ENCODE measurements at regions not wholly inside any gene's neighbourhood (a gene's known extent, or its start where the extent isn't known, plus 50 kb on each side); places are given as distances from the start of the nearest gene placed in this dataset.

DNA sequence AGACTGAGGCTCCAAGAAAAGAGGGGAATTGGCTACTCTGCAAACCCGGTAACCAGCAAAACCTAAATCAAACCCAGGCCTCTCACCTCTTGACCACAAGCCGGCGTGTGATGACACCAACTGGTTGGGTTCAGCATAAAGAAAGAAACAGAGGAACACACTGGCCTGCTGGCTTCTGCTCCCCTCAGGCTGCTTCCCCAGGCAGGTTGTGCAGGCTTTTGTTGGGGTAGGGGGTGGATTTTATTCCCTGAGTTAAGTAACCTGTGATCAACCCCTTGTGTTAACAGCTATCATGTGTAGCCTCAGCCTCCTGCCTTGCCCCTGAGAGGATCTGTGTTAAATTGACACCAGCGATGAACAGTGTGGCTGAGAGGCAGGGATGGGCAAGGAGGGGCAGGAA, 111.6 kb upstream of the ZBTB40 start:
- no peak for DNase-seq (ENCODE audit: low read depth in 2 of 2)
- TF ChIP-seq, protein P1, sequence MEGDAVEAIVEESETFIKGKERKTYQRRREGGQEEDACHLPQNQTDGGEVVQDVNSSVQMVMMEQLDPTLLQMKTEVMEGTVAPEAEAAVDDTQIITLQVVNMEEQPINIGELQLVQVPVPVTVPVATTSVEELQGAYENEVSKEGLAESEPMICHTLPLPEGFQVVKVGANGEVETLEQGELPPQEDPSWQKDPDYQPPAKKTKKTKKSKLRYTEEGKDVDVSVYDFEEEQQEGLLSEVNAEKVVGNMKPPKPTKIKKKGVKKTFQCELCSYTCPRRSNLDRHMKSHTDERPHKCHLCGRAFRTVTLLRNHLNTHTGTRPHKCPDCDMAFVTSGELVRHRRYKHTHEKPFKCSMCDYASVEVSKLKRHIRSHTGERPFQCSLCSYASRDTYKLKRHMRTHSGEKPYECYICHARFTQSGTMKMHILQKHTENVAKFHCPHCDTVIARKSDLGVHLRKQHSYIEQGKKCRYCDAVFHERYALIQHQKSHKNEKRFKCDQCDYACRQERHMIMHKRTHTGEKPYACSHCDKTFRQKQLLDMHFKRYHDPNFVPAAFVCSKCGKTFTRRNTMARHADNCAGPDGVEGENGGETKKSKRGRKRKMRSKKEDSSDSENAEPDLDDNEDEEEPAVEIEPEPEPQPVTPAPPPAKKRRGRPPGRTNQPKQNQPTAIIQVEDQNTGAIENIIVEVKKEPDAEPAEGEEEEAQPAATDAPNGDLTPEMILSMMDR (IDR thresholded peaks at IDR 0.05; ENCODE audit: low read depth, low read length), result no peak
- H3K4me3 ChIP-seq (replicated peaks in 1 of 2; ENCODE audit: low read depth in 2 of 2, low read length in 2 of 2), result no peak overlapping the region

DNA sequence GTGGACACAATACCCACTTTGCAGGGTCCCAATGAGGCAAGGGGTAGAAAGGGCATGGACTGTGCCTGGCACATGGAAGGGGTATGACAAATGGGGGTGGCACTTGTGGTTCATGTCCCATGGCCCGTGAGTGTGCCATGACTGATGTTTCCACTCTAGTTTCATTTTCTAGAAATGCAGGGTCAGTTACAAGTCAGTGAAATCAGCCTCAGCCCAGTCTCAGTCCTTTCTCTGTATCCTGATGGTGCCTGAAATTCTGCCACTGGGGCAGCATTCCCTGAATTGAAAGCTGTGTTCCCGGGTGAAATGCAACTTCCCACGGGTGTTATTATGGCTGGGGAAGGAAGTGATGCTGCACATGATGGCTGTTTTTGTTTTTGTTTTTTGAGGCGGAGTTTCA, 110.8 kb upstream of the ZBTB40 start:
- TF ChIP-seq, protein P1 (IDR thresholded peaks at IDR 0.05; ENCODE audit: low read depth, low read length), result no peak
- no peak overlapping the region for H3K4me3 ChIP-seq (replicated peaks in 1 of 2; ENCODE audit: low read depth in 2 of 2, low read length in 2 of 2)
- no peak for DNase-seq (ENCODE audit: low read depth in 2 of 2)

DNA sequence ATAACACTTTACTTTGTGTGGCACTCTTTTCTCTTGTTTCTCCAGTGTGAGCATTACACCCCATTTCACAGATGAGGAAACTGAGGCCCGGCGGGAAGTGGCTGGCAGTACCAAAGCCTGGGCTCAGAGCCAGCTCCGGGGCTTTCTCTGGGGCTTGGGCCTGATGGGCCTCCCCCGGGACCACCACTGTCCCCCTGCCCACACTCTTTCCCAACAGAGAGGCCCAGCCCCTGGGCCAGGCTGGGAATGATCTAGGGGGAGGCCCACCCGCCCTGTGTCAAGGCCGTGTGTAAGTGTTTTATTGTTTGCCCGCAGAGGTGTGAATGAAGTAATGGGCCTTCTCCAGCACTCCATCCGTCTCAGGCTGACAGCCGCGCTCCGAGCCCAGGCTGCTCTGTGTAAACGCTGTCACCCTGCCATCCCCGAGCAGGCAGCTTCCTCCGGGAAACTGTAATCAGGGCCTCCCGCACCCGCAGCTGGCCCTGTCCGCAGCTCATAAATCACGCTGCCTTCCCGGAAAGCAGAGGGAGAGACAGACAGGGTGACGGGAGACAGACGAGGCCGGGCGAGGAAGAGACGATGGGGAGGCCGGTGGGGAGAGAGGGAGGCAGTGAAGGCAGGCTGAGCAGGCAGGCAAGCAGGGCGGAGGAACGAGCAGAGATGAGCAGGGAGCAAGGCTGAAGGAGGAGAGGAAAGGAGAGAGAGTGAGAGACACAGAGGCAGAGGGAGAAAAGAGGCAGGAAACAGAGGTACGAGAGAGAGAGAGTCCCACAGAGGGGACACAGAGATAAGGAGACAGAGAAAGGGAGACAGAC, 109.7 kb upstream of the ZBTB40 start:
- TF ChIP-seq, protein P1 (IDR thresholded peaks at IDR 0.05; ENCODE audit: low read depth, low read length), result no peak
- DNase-seq (ENCODE audit: low read depth in 2 of 2), result peak in 1 of 2 donors; percentile 60
- H3K4me3 ChIP-seq (replicated peaks in 1 of 2; ENCODE audit: low read depth in 2 of 2, low read length in 2 of 2), result no peak overlapping the region

DNA sequence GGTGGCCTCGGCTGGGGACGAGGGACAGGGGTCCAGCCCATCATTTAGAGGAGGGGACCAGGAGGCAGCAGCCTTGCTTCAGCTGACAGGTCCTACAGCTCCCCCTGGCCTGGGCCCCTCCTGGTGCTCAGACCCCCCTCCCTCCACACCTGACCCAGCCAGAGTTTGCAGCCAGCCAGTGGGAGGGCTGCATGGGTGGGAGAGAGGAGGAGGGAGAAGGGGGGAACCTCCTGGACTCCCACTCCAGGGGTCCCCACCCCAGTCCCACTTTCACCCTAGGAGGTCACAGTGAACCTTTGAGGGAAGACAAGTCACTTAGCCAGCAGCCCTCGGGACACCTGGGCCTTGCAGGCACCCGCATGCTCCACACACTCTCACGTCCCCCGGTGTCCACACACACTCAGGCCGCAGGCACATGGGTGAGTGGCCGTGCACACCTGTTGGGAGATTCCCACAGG, 108.9 kb upstream of the ZBTB40 start:
- TF ChIP-seq, protein P1 (IDR thresholded peaks at IDR 0.05; ENCODE audit: low read depth, low read length), result no peak
- H3K4me3 ChIP-seq (replicated peaks in 1 of 2; ENCODE audit: low read depth in 2 of 2, low read length in 2 of 2), result no peak overlapping the region

DNA sequence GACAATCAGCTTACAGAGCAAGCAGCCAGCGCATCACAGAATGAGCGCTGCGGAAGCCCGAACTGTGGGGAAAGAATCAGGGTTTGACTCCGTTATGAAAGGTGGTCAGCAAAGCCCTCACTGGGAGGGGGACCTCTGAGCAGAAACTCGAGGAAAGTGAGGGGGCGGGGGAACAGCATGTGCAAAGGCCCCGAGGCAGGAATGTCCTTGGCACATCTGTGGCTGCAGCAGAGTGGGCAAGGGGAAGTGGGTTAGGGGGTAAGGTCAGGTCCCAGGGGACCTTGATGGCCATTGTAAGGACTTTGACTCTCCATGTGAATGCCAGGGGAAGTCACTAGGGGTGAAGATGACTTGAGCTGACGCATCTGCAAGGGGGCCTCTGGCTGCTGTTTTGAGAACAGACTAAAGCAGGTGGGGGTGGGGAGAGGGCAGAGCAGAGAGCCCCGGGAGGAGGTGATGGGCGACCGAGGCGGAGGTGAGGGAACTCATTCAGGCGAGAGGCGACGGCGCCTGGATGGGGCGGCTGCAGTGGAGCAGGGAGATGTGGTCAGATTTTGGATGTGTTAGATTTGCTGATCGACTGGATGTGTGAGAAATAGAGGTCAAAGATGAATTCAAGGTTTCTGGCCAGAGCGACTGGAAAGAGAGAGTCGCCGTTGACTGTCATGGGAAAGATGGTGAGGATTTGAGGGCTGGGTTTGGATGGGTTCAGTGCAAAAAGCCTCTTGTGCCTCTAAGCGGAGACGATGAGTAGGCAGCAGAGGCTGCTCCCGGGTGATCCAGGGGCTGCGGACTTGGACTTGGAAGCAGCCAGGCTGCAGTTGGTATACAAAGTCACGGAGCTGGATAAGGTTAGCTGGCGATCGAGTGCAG, 108.0 kb upstream of the ZBTB40 start:
- TF ChIP-seq, protein P1 (IDR thresholded peaks at IDR 0.05; ENCODE audit: low read depth, low read length), result no peak
- DNase-seq (ENCODE audit: low read depth in 2 of 2), result no peak
- H3K4me3 ChIP-seq (replicated peaks in 1 of 2; ENCODE audit: low read depth in 2 of 2, low read length in 2 of 2), result no peak overlapping the region

More for the DNA sequence above, 108.9 kb upstream of the ZBTB40 start:
- DNase-seq (ENCODE audit: low read depth in 2 of 2), result no peak

DNA sequence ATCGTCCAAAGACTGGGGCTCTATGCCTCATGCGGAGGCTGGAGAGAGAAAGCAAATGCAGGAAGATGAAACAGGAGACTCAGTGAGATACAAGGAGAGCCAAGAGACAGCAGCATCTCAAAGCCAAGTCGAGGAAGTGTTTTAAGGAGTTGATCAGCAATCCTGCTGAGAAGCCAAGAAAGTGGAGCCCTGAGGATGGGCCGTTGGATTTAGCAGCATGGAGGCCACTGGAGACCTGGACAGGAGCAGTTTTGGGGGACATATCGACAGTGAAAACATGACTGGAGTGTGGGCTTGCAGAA, 107.4 kb upstream of the ZBTB40 start:
- no peak for DNase-seq (ENCODE audit: low read depth in 2 of 2)

More for the DNA sequence above, 107.4 kb upstream of the ZBTB40 start:
- no peak overlapping the region for H3K4me3 ChIP-seq (replicated peaks in 1 of 2; ENCODE audit: low read depth in 2 of 2, low read length in 2 of 2)
- TF ChIP-seq, protein P1 (IDR thresholded peaks at IDR 0.05; ENCODE audit: low read depth, low read length), result no peak

Measured in cardiac fibroblast (primary cell).